Central memory CD8-positive, alpha-beta T cell (primary cell): ENCODE measurements at regions not wholly inside any gene's neighbourhood (a gene's known extent, or its start where the extent isn't known, plus 50 kb on each side); places are given as distances from the start of the nearest gene placed in this dataset.

Source experiments
- ATAC-seq: fragments of 150-1000 bp; cut with Tn5 transposase; replicated peaks from 2 replicates; pipeline ENCODE4 v1.10.0; 2022; ENCODE audit warnings: mild to moderate bottlenecking, moderate FRiP score, moderate number of reproducible peaks; ENCODE audit not compliant: poor library complexity, severe bottlenecking; ENCODE audit errors: extremely low read depth
- DNase-seq, 2 donors: peaks; one replicate each; pipeline ENCODE4 v3.0.0; 2021; ENCODE audit warnings: low spot score in 2 of 2
- H3K27ac Mint-ChIP-seq: one replicate; pipeline ENCODE4 v1.8.0; 2022; ENCODE audit warnings: low read depth, mild to moderate bottlenecking, moderate library complexity, mixed read lengths
- H3K27me3 Mint-ChIP-seq: one replicate; pipeline ENCODE4 v1.8.0; 2022; ENCODE audit warnings: mixed read lengths
- H3K36me3 Mint-ChIP-seq: one replicate; pipeline ENCODE4 v1.8.0; 2022; ENCODE audit warnings: mild to moderate bottlenecking, moderate library complexity, mixed read lengths; ENCODE audit not compliant: insufficient read depth
- H3K4me1 Mint-ChIP-seq: one replicate; pipeline ENCODE4 v1.8.0; 2022; ENCODE audit warnings: mixed read lengths
- H3K4me3 Mint-ChIP-seq: one replicate; pipeline ENCODE4 v1.8.0; 2022; ENCODE audit warnings: mild to moderate bottlenecking, moderate library complexity, mixed read lengths
- H3K9me3 Mint-ChIP-seq: one replicate; pipeline ENCODE4 v1.8.0; 2022; ENCODE audit warnings: mixed read lengths

GRCh38 chr2:139018252-139018651 lies 238.1 kb upstream of the NXPH2 start:
- Mint-ChIP-seq H3K27me3 (no peaks in the 10 kb centered on the region), H3K36me3 (peaks cover 2% of the 10 kb centered on the region), H3K4me3 (no peak overlapping the region), H3K9me3 (peaks cover 42% of the 10 kb centered on the region), H3K27ac (no peak overlapping the region), H3K4me1 (no peaks in the 10 kb centered on the region)
- ATAC-seq (no peak), DNase-seq (no peak)

- ATAC-seq (no peak), DNase-seq (no peak)
- no peak overlapping the region for H3K27ac Mint-ChIP-seq
- H3K27me3 Mint-ChIP-seq: no peaks in the 10 kb centered on the region
- H3K9me3 Mint-ChIP-seq: peaks cover 13% of the 10 kb centered on the region
- H3K36me3 Mint-ChIP-seq: no peaks in the 10 kb centered on the region
- no peaks in the 10 kb centered on the region for H3K4me1 Mint-ChIP-seq
- H3K4me3 Mint-ChIP-seq: no peak overlapping the region
Observed at GRCh38 chr2:139007130-139007529, 226.9 kb upstream of the NXPH2 start.

GRCh38 chr2:139000131-139000785 lies 220.1 kb upstream of the NXPH2 start:
- no peak for DNase-seq
- Mint-ChIP-seq H3K27me3 (no peaks in the 10 kb centered on the region), H3K9me3 (peaks cover 22% of the 10 kb centered on the region), H3K36me3 (no peaks in the 10 kb centered on the region), H3K27ac (no peak overlapping the region), H3K4me3 (no peak overlapping the region), H3K4me1 (no peaks in the 10 kb centered on the region)
- ATAC-seq: no peak

- ATAC-seq (no peak), DNase-seq (no peak)
- H3K36me3 Mint-ChIP-seq: no peaks in the 10 kb centered on the region
- H3K9me3 Mint-ChIP-seq: peaks cover 22% of the 10 kb centered on the region
- no peaks in the 10 kb centered on the region for H3K4me1 Mint-ChIP-seq
- no peaks in the 10 kb centered on the region for H3K27me3 Mint-ChIP-seq
- H3K4me3 Mint-ChIP-seq: no peak overlapping the region
- no peak overlapping the region for H3K27ac Mint-ChIP-seq
Observed at GRCh38 chr2:138997856-138998517, 217.8 kb upstream of the NXPH2 start.

GRCh38 chr2:138997346-138997745 lies 217.2 kb upstream of the NXPH2 start:
- no peaks in the 10 kb centered on the region for H3K4me1 Mint-ChIP-seq
- no peak overlapping the region for H3K4me3 Mint-ChIP-seq
- H3K36me3 Mint-ChIP-seq: no peaks in the 10 kb centered on the region
- H3K9me3 Mint-ChIP-seq: peaks cover 25% of the 10 kb centered on the region
- no peak for ATAC-seq
- no peak for DNase-seq
- no peaks in the 10 kb centered on the region for H3K27me3 Mint-ChIP-seq
- H3K27ac Mint-ChIP-seq: no peak overlapping the region

GRCh38 chr2:138994502-138994901 lies 214.3 kb upstream of the NXPH2 start:
- Mint-ChIP-seq H3K9me3 (peaks cover 20% of the 10 kb centered on the region), H3K27ac (no peak overlapping the region), H3K36me3 (no peaks in the 10 kb centered on the region), H3K4me1 (no peaks in the 10 kb centered on the region), H3K4me3 (no peak overlapping the region), H3K27me3 (no peaks in the 10 kb centered on the region)
- no peak for ATAC-seq
- DNase-seq: no peak

GRCh38 chr2:138985881-138986280 lies 205.7 kb upstream of the NXPH2 start:
- no peaks in the 10 kb centered on the region for H3K36me3 Mint-ChIP-seq
- H3K4me1 Mint-ChIP-seq: no peaks in the 10 kb centered on the region
- ATAC-seq (no peak), DNase-seq (no peak)
- peaks cover 35% of the 10 kb centered on the region for H3K9me3 Mint-ChIP-seq
- H3K27me3 Mint-ChIP-seq: no peaks in the 10 kb centered on the region
- no peak overlapping the region for H3K4me3 Mint-ChIP-seq
- no peak overlapping the region for H3K27ac Mint-ChIP-seq

GRCh38 chr2:138979131-138979785 lies 199.1 kb upstream of the NXPH2 start:
- peaks cover 23% of the 10 kb centered on the region for H3K9me3 Mint-ChIP-seq
- no peaks in the 10 kb centered on the region for H3K36me3 Mint-ChIP-seq
- no peak overlapping the region for H3K4me3 Mint-ChIP-seq
- DNase-seq (no peak), ATAC-seq (no peak)
- no peaks in the 10 kb centered on the region for H3K27me3 Mint-ChIP-seq
- H3K27ac Mint-ChIP-seq: no peak overlapping the region
- H3K4me1 Mint-ChIP-seq: no peaks in the 10 kb centered on the region

- DNase-seq (no peak), ATAC-seq (no peak)
- Mint-ChIP-seq H3K27ac (no peak overlapping the region), H3K27me3 (no peaks in the 10 kb centered on the region), H3K4me3 (no peak overlapping the region), H3K9me3 (peaks cover 14% of the 10 kb centered on the region), H3K36me3 (no peaks in the 10 kb centered on the region), H3K4me1 (no peaks in the 10 kb centered on the region)
Observed at GRCh38 chr2:138974651-138975050, 194.5 kb upstream of the NXPH2 start.

- peaks cover 24% of the 10 kb centered on the region for H3K9me3 Mint-ChIP-seq
- no peaks in the 10 kb centered on the region for H3K36me3 Mint-ChIP-seq
- no peak overlapping the region for H3K27ac Mint-ChIP-seq
- DNase-seq (no peak), ATAC-seq (no peak)
- no peak overlapping the region for H3K4me3 Mint-ChIP-seq
- H3K4me1 Mint-ChIP-seq: no peaks in the 10 kb centered on the region
- H3K27me3 Mint-ChIP-seq: no peaks in the 10 kb centered on the region
Observed at GRCh38 chr2:138964418-138964817, 184.2 kb upstream of the NXPH2 start.

- H3K4me1 Mint-ChIP-seq: no peaks in the 10 kb centered on the region
- no peak overlapping the region for H3K4me3 Mint-ChIP-seq
- H3K27ac Mint-ChIP-seq: no peak overlapping the region
- ATAC-seq (no peak), DNase-seq (no peak)
- H3K9me3 Mint-ChIP-seq: peaks cover 29% of the 10 kb centered on the region
- H3K36me3 Mint-ChIP-seq: no peaks in the 10 kb centered on the region
- H3K27me3 Mint-ChIP-seq: no peaks in the 10 kb centered on the region
Observed at GRCh38 chr2:138962686-138963085, 182.5 kb upstream of the NXPH2 start.

- no peak overlapping the region for H3K4me3 Mint-ChIP-seq
- no peak overlapping the region for H3K27ac Mint-ChIP-seq
- no peak for DNase-seq
- H3K27me3 Mint-ChIP-seq: no peaks in the 10 kb centered on the region
- H3K36me3 Mint-ChIP-seq: no peaks in the 10 kb centered on the region
- peaks cover 37% of the 10 kb centered on the region for H3K9me3 Mint-ChIP-seq
- no peak for ATAC-seq
- H3K4me1 Mint-ChIP-seq: no peaks in the 10 kb centered on the region
Observed at GRCh38 chr2:138960191-138960590, 180.0 kb upstream of the NXPH2 start.

GRCh38 chr2:138959031-138959430 lies 178.8 kb upstream of the NXPH2 start:
- no peak overlapping the region for H3K4me3 Mint-ChIP-seq
- no peak for ATAC-seq
- no peaks in the 10 kb centered on the region for H3K4me1 Mint-ChIP-seq
- H3K36me3 Mint-ChIP-seq: no peaks in the 10 kb centered on the region
- H3K27me3 Mint-ChIP-seq: no peaks in the 10 kb centered on the region
- DNase-seq: no peak
- H3K27ac Mint-ChIP-seq: no peak overlapping the region
- peaks cover 33% of the 10 kb centered on the region for H3K9me3 Mint-ChIP-seq
